ENCODE measurements at regions not wholly inside any gene's neighbourhood (a gene's known extent, or its start where the extent isn't known, plus 50 kb on each side); places are given as distances from the start of the nearest gene placed in this dataset.
A peak's percentile ranks its signal among the peaks of the same experiment; 100 is the strongest.

DNA sequence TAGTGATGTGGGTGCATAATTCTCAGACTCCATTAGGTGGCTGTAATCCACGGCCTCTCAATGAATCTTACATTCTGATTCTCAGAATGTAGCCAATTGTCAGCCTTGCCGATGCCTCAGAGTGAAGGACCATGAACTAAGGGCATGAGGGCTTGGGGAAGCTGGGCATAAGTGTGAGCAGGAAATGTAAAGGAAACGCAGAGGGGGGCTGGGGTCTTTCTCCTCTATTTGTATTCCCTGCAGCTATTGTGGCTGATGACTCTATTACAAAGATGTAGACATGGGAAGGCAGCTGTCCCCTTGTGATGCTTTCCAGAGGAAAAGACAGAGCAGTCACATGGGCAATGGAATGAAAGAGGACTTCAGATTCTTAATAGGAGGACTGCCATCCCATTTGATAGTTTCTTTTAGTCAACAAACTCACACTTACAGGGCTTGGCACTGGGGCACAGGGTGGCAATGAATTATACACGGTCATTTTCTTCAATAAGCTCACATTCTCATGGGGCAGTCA lies 353.2 kb upstream of the PKDCC start:
- TF ChIP-seq, protein P1, sequence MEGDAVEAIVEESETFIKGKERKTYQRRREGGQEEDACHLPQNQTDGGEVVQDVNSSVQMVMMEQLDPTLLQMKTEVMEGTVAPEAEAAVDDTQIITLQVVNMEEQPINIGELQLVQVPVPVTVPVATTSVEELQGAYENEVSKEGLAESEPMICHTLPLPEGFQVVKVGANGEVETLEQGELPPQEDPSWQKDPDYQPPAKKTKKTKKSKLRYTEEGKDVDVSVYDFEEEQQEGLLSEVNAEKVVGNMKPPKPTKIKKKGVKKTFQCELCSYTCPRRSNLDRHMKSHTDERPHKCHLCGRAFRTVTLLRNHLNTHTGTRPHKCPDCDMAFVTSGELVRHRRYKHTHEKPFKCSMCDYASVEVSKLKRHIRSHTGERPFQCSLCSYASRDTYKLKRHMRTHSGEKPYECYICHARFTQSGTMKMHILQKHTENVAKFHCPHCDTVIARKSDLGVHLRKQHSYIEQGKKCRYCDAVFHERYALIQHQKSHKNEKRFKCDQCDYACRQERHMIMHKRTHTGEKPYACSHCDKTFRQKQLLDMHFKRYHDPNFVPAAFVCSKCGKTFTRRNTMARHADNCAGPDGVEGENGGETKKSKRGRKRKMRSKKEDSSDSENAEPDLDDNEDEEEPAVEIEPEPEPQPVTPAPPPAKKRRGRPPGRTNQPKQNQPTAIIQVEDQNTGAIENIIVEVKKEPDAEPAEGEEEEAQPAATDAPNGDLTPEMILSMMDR (conservative IDR thresholded peaks at IDR 0.05; ENCODE audit: low read depth, low read length), result no peak
- Histone ChIP-seq H3K9ac (no peak overlapping the region), H3K27ac (no peak overlapping the region), H3K36me3 (ENCODE audit: insufficient read depth) (no peaks in the 10 kb centered on the region), H3K4me2 (no peak overlapping the region), H3K4me3 (IDR thresholded peaks at IDR 0.05; ENCODE audit: insufficient read depth, low read depth, low read length) (no peak overlapping the region), H4K20me1 (ENCODE audit: insufficient read depth) (no peaks in the 10 kb centered on the region), H3K4me1 (ENCODE audit: low read depth, poor library complexity, severe bottlenecking) (no peaks in the 10 kb centered on the region), H2AFZ (ENCODE audit: low read depth) (no peak overlapping the region), H3K27me3 (ENCODE audit: insufficient read depth, low read depth) (no peaks in the 10 kb centered on the region), H3K79me2 (ENCODE audit: insufficient read depth, low read depth) (no peaks in the 10 kb centered on the region)

DNA sequence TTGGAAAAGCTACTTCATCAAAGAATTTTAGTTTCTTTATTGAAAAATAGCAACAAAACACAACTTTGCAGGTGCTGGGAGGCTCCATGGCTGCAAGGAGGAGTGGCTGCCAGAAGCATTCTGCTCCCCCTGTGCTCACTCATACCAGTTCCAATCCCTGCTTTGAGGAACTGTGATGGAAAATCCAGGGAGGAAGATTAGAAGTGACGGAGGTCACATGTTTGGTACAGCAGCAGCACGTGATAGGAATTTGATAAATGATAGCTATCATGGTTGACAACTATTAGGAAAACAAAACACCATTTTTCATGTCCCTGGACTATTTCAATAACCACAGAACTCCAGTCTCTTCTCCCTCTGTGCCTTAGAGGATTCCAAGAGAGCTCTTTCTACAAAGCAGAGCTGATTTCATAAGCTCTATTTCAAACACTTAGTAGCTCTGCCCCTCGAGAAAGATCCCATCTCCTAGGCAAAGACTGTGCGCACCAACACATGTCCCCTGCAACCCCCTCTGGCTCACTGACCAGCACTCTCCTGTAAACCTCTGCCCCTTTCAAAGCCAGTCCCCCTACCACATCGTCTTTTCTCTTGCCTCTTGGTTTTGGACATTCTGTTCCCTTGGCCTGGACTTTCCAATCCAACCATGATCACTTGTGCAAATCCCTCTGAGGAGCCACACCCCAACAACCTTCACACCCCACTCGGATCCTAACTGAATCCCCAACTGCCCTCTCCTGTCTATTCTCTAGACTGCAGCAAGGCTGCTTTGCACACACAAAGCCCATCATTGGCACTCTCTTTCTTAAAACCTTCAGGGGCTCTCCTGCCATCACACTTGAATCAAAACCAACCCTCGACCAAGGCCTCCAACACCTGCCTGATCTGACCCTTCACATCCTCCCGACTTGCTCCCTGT lies 352.4 kb upstream of the PKDCC start:
- Histone ChIP-seq H3K36me3 (ENCODE audit: insufficient read depth) (no peaks in the 10 kb centered on the region), H3K4me1 (ENCODE audit: low read depth, poor library complexity, severe bottlenecking) (no peaks in the 10 kb centered on the region), H3K79me2 (ENCODE audit: insufficient read depth, low read depth) (no peaks in the 10 kb centered on the region), H4K20me1 (ENCODE audit: insufficient read depth) (no peaks in the 10 kb centered on the region), H3K4me2 (no peak overlapping the region), H3K4me3 (IDR thresholded peaks at IDR 0.05; ENCODE audit: insufficient read depth, low read depth, low read length) (no peak overlapping the region), H3K27ac (no peak overlapping the region), H2AFZ (ENCODE audit: low read depth) (no peak overlapping the region), H3K9ac (no peak overlapping the region), H3K27me3 (ENCODE audit: insufficient read depth, low read depth) (no peaks in the 10 kb centered on the region)
- TF ChIP-seq, protein P1 (conservative IDR thresholded peaks at IDR 0.05; ENCODE audit: low read depth, low read length), result no peak

GRCh38 chr2:41697389-41697788 lies 350.4 kb upstream of the PKDCC start:
- H3K4me1 ChIP-seq (ENCODE audit: low read depth, poor library complexity, severe bottlenecking), result no peaks in the 10 kb centered on the region
- H3K27ac ChIP-seq, result no peak overlapping the region
- no peaks in the 10 kb centered on the region for H3K27me3 ChIP-seq (ENCODE audit: insufficient read depth, low read depth)
- no peaks in the 10 kb centered on the region for H4K20me1 ChIP-seq (ENCODE audit: insufficient read depth)
- no peak overlapping the region for H3K9ac ChIP-seq
- no peak overlapping the region for H3K4me3 ChIP-seq (IDR thresholded peaks at IDR 0.05; ENCODE audit: insufficient read depth, low read depth, low read length)
- H3K79me2 ChIP-seq (ENCODE audit: insufficient read depth, low read depth), result no peaks in the 10 kb centered on the region
- no peak overlapping the region for H3K4me2 ChIP-seq
- TF ChIP-seq, protein P1 (conservative IDR thresholded peaks at IDR 0.05; ENCODE audit: low read depth, low read length), result no peak
- no peak overlapping the region for H2AFZ ChIP-seq (ENCODE audit: low read depth)
- no peaks in the 10 kb centered on the region for H3K36me3 ChIP-seq (ENCODE audit: insufficient read depth)

- Histone ChIP-seq H3K27me3 (ENCODE audit: insufficient read depth, low read depth) (no peaks in the 10 kb centered on the region), H3K79me2 (ENCODE audit: insufficient read depth, low read depth) (no peaks in the 10 kb centered on the region), H4K20me1 (ENCODE audit: insufficient read depth) (no peaks in the 10 kb centered on the region), H3K36me3 (ENCODE audit: insufficient read depth) (no peaks in the 10 kb centered on the region), H3K9ac (no peak overlapping the region), H3K4me3 (IDR thresholded peaks at IDR 0.05; ENCODE audit: insufficient read depth, low read depth, low read length) (no peak overlapping the region), H3K27ac (no peak overlapping the region), H3K4me1 (ENCODE audit: low read depth, poor library complexity, severe bottlenecking) (no peaks in the 10 kb centered on the region), H3K4me2 (no peak overlapping the region), H2AFZ (ENCODE audit: low read depth) (no peak overlapping the region)
- TF ChIP-seq, protein P1 (conservative IDR thresholded peaks at IDR 0.05; ENCODE audit: low read depth, low read length), result peak; percentile 61
These were observed 349.0 kb upstream of the PKDCC start for GRCh38 chr2:41698678-41699422.
